Heart right ventricle (tissue), 16 donors: ENCODE measurements at regions not wholly inside any gene's neighbourhood (a gene's known extent, or its start where the extent isn't known, plus 50 kb on each side); places are given as distances from the start of the nearest gene placed in this dataset.

Source experiments
- ATAC-seq, 8 donors: fragments of 200-7000 bp; cut with Tn5 transposase; one replicate each; pipeline ENCODE4 v1.9.1; 2020; ENCODE audit warnings: mild to moderate bottlenecking in 8 of 8, moderate library complexity in 8 of 8, moderate number of reproducible peaks in 1 of 8
- DNase-seq, 2 donors: peaks; one replicate each; pipeline ENCODE4 v3.0.0-alpha.2; 2020
- H3K27ac ChIP-seq, 10 donors: fragments of 200-600 bp; sonication (generic) in 2 of 10; one replicate each; pipeline versions ENCODE4 v1.5.0 to v1.8.0; 2020 to 2022; ENCODE audit warnings: mild to moderate bottlenecking in 3 of 10
- H3K27me3 ChIP-seq, 7 donors: fragments of 200-600 bp; one replicate each; pipeline ENCODE4 v1.8.0; 2021 to 2022; ENCODE audit warnings: mild to moderate bottlenecking in 2 of 7
- H3K36me3 ChIP-seq, 9 donors: fragments of 200-600 bp; sonication (generic) in 1 of 9; one replicate each; pipeline versions ENCODE4 v1.5.0 to v1.8.0; 2020 to 2022; ENCODE audit warnings: mild to moderate bottlenecking in 2 of 9
- H3K4me1 ChIP-seq, 9 donors: fragments of 200-600 bp; sonication (generic) in 1 of 9; one replicate each; pipeline versions ENCODE4 v1.5.0 to v1.8.0; 2020 to 2022; ENCODE audit warnings: mild to moderate bottlenecking in 4 of 9
- H3K4me3 ChIP-seq, 10 donors: fragments of 200-600 bp; sonication (generic) in 2 of 10; one replicate each; pipeline versions ENCODE4 v1.5.0 to v1.8.0; 2020 to 2022; ENCODE audit warnings: mild to moderate bottlenecking in 7 of 10, moderate library complexity in 2 of 10
- H3K9me3 ChIP-seq, 11 donors: fragments of 200-600 bp in 10 of 11; sonication (generic) in 2 of 11; one replicate each; pipeline versions ENCODE4 v1.5.0 to v1.8.0; 2013 to 2022; ENCODE audit warnings: mild to moderate bottlenecking in 2 of 11, control low read depth in 1 of 11, moderate library complexity in 1 of 11
- CTCF ChIP-seq, 9 donors: fragments of 200-600 bp; sonication (generic) in 2 of 9; IDR thresholded peaks; one replicate each; pipeline versions ENCODE4 v1.5.0 to v1.8.0; 2021 to 2022; ENCODE audit warnings: antibody characterized with exemption in 9 of 9, mild to moderate bottlenecking in 5 of 9, moderate library complexity in 1 of 9
- WGBS, 2 donors: extraction: QIAGEN DNeasy Blood & Tissue Kit; methylation state at CpG; one replicate each; pipeline ENCODE4 v1.1.7; 2013; ENCODE audit warnings: inconsistent platforms in 1 of 2; 5-methylcytosine and 5-hydroxymethylcytosine counted together
- intact Hi-C, 10 donors: fragments of 100-400 bp; cut with DNase I; formaldehyde crosslinking; loops; one replicate each; pipeline versions ENCODE4 v1.11.1 to v1.14.2; 2022
- donor health status: Arrhythmogenic right ventricular cardiomyopathy.
- donor health status: ischemic (EF 13 %, LVEDD 7.1; RV severe dilation, severe dysfunction).
- donor health status: healthy with polysubstance abuse.
- donor health status: DM: no; HTN: yes; CAD: no.
- donor health status: DM: no; HTN: no; CAD: no.
- donor health status: ischemic (EF 25% LVEDD 6.9; RV normal size, moderate dysfunction).
- donor health status: ischemic (EF 25% LVEDD 5.7; RV mildly dilated, moderate dysfunction).
- donor health status: healthy.
- donor health status: DM: yes; HTN: yes; CAD: no.
- donor health status: Ischemic cardiomyopathy.
- donor health status: ischemic (EF 35%, LVEDD 5.7; RV mildly dilated, moderate dysfunction).
- donor health status: nonischemic (EF 11% LVEDD 7.7; RV severe dilation, severe dysfunction).
- donor health status: DM: yes; HTN: yes; CAD: no.
- donor health status: PGD.
- donor health status: ischemic (EF 29% LVEDD 5.4; RV normal size, mild dysfunction).
- donor health status: nonischemic (EF 23%, LVEDD 6.1; RV moderate dilation, normal function).

- no peak for ATAC-seq
- Histone ChIP-seq H3K4me1 (no peaks in the 10 kb centered on the region), H3K9me3 (no peaks in the 10 kb centered on the region), H3K4me3 (no peak overlapping the region), H3K27me3 (no peaks in the 10 kb centered on the region), H3K36me3 (no peaks in the 10 kb centered on the region), H3K27ac (no peak overlapping the region)
- DNase-seq = no peak
- intact Hi-C loops = no loop called here
- 73 to 74% methylated on average over 3 of the region's 3 CpGs for WGBS, 2 donors
- TF ChIP-seq CTCF (IDR thresholded peaks at IDR 0.05) = no peak
Observed at GRCh38 chr2:194411221-194411620, 1245.8 kb upstream of the SLC39A10 start.

- Histone ChIP-seq H3K27me3 (no peaks in the 10 kb centered on the region), H3K36me3 (no peaks in the 10 kb centered on the region), H3K9me3 (peaks cover 0 to 4% (median 0%) of the 10 kb centered on the region in 11 donors), H3K4me1 (no peaks in the 10 kb centered on the region), H3K27ac (no peak overlapping the region), H3K4me3 (no peak overlapping the region)
- no peak for DNase-seq
- intact Hi-C loops = no loop called here
- TF ChIP-seq CTCF (IDR thresholded peaks at IDR 0.05) = no peak
- ATAC-seq = no peak
- 66 to 77% methylated on average over 3 of the region's 3 CpGs for WGBS, 2 donors
Observed at GRCh38 chr2:194395818-194396217, 1261.2 kb upstream of the SLC39A10 start.

DNA sequence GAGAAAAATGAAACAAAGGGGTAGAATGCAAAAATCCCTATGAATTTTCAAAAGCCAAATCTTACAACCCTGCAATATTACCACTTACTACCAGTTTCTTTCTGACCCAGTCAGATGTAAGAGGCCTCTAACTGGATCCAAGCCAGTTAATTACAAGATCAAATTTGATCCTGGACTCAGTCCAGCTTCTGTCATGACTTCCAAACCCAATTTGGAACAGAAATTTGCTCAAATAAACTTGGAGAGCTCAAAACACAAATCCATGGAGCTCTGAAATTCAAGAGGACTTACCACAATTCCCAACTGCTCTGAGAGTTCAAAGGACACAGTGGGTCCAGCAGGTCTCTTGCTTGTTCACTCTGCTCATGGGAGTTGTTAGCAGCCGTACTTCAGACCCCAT is 1271.7 kb upstream of the SLC39A10 start:
- no peak for TF ChIP-seq CTCF (IDR thresholded peaks at IDR 0.05)
- Histone ChIP-seq H3K9me3 (peaks cover 0 to 42% (median 6%) of the 10 kb centered on the region in 11 donors), H3K4me1 (no peaks in the 10 kb centered on the region), H3K36me3 (no peaks in the 10 kb centered on the region), H3K27me3 (no peaks in the 10 kb centered on the region), H3K27ac (no peak overlapping the region), H3K4me3 (no peak overlapping the region)
- ATAC-seq = no peak
- WGBS, 2 donors = 62 to 65% methylated on average over 1 of the region's 1 CpG
- intact Hi-C loops = no loop called here
- no peak for DNase-seq

DNA sequence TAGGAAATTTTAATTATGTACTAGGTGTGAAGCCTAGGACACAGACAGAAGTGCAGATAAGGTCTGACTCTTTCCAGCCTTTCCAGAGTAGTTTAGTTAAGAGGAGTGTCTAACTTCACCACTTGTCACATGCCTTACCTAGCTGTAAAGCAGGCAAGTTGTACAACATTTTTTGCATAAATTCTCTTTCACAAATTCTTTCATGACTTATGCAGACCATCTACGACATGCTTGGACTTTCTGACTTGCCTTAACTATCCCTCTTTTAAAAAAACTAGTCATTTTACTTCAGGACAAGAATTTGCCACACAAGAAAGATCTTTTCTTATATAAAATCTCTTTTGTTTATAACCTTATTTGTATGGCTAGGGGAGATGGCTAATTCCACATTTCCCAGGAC is 1273.6 kb upstream of the SLC39A10 start:
- no peak for ATAC-seq

More for the DNA sequence above, 1273.6 kb upstream of the SLC39A10 start:
- WGBS, 2 donors = 14 to 30% methylated on average over 1 of the region's 1 CpG
- no peak for TF ChIP-seq CTCF (IDR thresholded peaks at IDR 0.05)
- Histone ChIP-seq H3K9me3 (peaks cover 0 to 42% (median 6%) of the 10 kb centered on the region in 11 donors), H3K36me3 (no peaks in the 10 kb centered on the region), H3K4me1 (no peaks in the 10 kb centered on the region), H3K27me3 (no peaks in the 10 kb centered on the region), H3K27ac (no peak overlapping the region), H3K4me3 (no peak overlapping the region)
- no peak for DNase-seq
- intact Hi-C loops = no loop called here
